Astrocyte (in vitro differentiated cells and primary cell): ENCODE measurements at regions not wholly inside any gene's neighbourhood (a gene's known extent, or its start where the extent isn't known, plus 50 kb on each side); places are given as distances from the start of the nearest gene placed in this dataset.

Experiments used
- DNase-seq: peaks from one replicate; pipeline ENCODE4 v3.0.0-alpha.2; 2010; ENCODE audit warnings: low read depth
- FAIRE-seq: peaks from 2 replicates; lab custom pipeline; 2011; peaks lifted over from hg19 to GRCh38; lab: Jason Lieb, UNC
- H2AFZ ChIP-seq: 2 replicates; pipeline ENCODE4 v1.6.0; 2012; ENCODE audit warnings: low read depth, low read length, inconsistent platforms
- H3K27ac ChIP-seq: 2 replicates; pipeline ENCODE4 v1.5.1; 2011; ENCODE audit warnings: low read depth, low read length, inconsistent platforms
- H3K27me3 ChIP-seq: 2 replicates; pipeline ENCODE4 v1.6.0; 2011; ENCODE audit warnings: low read length, inconsistent platforms; ENCODE audit not compliant: insufficient read depth
- H3K36me3 ChIP-seq: 2 replicates; pipeline ENCODE4 v1.5.1; 2011; ENCODE audit warnings: low read length, inconsistent platforms; ENCODE audit not compliant: insufficient read depth
- H3K4me1 ChIP-seq: 2 replicates; pipeline ENCODE4 v1.5.1; 2011; ENCODE audit warnings: low read length, inconsistent platforms; ENCODE audit not compliant: insufficient read depth
- H3K4me2 ChIP-seq: 2 replicates; pipeline ENCODE4 v1.6.0; 2012; ENCODE audit warnings: low read length, inconsistent platforms
- H3K4me3 ChIP-seq: 2 replicates; pipeline ENCODE4 v1.5.1; 2011; ENCODE audit warnings: low read depth, mild to moderate bottlenecking, low read length, inconsistent platforms; ENCODE audit not compliant: insufficient read depth
- H3K79me2 ChIP-seq: 2 replicates; pipeline ENCODE4 v1.6.0; 2012; ENCODE audit warnings: mild to moderate bottlenecking, low read length, inconsistent platforms; ENCODE audit not compliant: insufficient read depth
- H3K9ac ChIP-seq: 2 replicates; pipeline ENCODE4 v1.6.0; 2012; ENCODE audit warnings: mild to moderate bottlenecking, low read length, inconsistent platforms
- H3K9me3 ChIP-seq: 2 replicates; pipeline ENCODE4 v1.5.1; 2012; ENCODE audit warnings: low read depth, mild to moderate bottlenecking, low read length, inconsistent platforms; ENCODE audit not compliant: insufficient read depth
- H4K20me1 ChIP-seq: 2 replicates; pipeline ENCODE4 v1.6.0; 2012; ENCODE audit warnings: low read length, inconsistent platforms; ENCODE audit not compliant: insufficient read depth
- H3K27ac Mint-ChIP-seq: one replicate; pipeline ENCODE4 v1.8.0; 2021; ENCODE audit warnings: mild to moderate bottlenecking, mixed read lengths; ENCODE audit not compliant: unreplicated experiment
- H3K27me3 Mint-ChIP-seq: one replicate; pipeline ENCODE4 v1.8.0; 2021; ENCODE audit warnings: low read depth, mixed read lengths; ENCODE audit not compliant: unreplicated experiment
- H3K36me3 Mint-ChIP-seq: one replicate; pipeline ENCODE4 v1.8.0; 2021; ENCODE audit warnings: low read depth, mixed read lengths; ENCODE audit not compliant: unreplicated experiment
- H3K4me1 Mint-ChIP-seq: one replicate; pipeline ENCODE4 v1.8.0; 2021; ENCODE audit warnings: low read depth, mixed read lengths; ENCODE audit not compliant: unreplicated experiment
- H3K4me3 Mint-ChIP-seq: one replicate; pipeline ENCODE4 v1.8.0; 2021; ENCODE audit warnings: mild to moderate bottlenecking, moderate library complexity, mixed read lengths; ENCODE audit not compliant: unreplicated experiment
- H3K9me3 Mint-ChIP-seq: one replicate; pipeline ENCODE4 v1.8.0; 2021; ENCODE audit warnings: mild to moderate bottlenecking, mixed read lengths; ENCODE audit not compliant: unreplicated experiment
- EZH2 ChIP-seq: IDR thresholded peaks from 2 replicates; pipeline ENCODE4 v1.6.1; 2012; ENCODE audit warnings: mild to moderate bottlenecking, low read length, inconsistent platforms; ENCODE audit not compliant: insufficient read depth
- TF ChIP-seq, protein P1 (sequence below): IDR thresholded peaks from 2 replicates; pipeline ENCODE4 v1.5.1; 2011; ENCODE audit warnings: low read depth, mild to moderate bottlenecking, inconsistent platforms, low read length, moderate library complexity; ENCODE audit not compliant: insufficient read depth

DNA sequence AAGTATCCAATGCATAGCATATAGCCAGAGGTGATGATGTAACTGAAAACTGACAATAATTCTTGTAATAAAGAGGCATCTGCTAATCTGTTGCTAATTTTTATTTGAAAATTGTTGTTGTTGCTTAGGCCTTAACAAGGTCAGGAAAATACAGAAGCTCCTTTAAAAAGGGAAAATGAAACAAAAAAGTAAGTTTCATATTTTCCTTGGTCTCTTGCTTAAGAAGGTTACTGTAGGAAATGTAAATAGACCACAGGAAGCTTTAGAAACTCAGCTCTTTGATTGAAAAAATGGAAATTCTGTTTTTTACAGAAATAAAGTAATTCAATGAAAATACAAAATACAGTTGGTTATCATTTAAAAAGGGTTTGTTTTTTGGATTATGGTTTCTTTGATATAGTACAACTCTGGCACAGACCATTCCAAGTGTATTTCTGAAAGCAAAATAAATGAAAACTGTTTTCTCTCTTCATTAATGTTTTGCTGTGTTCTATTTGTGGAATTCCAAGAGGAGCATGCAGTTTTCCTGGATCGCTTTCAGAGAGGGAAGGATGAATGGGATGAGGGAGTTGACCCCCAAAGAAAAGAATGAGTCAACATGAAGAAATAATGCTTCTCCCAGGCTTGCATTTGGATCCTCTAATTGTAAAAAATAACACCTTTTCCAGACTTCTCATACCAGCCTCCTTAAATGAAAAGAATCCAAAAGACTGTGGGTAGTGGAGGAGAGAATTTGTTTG lies 398.0 kb upstream of the FAR2 start:
- Histone ChIP-seq H3K27ac (no peak overlapping the region), H3K4me3 (no peak overlapping the region), H3K9ac (no peak overlapping the region), H3K4me2 (no peak overlapping the region), H3K27me3 (no peaks in the 10 kb centered on the region), H2AFZ (no peak overlapping the region), H3K36me3 (no peaks in the 10 kb centered on the region), H3K79me2 (no peaks in the 10 kb centered on the region), H3K4me1 (no peaks in the 10 kb centered on the region), H3K9me3 (no peaks in the 10 kb centered on the region), H4K20me1 (no peaks in the 10 kb centered on the region)
- Mint-ChIP-seq H3K36me3 (peaks cover 2% of the 10 kb centered on the region), H3K9me3 (peaks cover 13% of the 10 kb centered on the region), H3K4me1 (no peaks in the 10 kb centered on the region), H3K4me3 (no peak overlapping the region), H3K27me3 (no peaks in the 10 kb centered on the region), H3K27ac (no peak overlapping the region)
- TF ChIP-seq, protein P1, sequence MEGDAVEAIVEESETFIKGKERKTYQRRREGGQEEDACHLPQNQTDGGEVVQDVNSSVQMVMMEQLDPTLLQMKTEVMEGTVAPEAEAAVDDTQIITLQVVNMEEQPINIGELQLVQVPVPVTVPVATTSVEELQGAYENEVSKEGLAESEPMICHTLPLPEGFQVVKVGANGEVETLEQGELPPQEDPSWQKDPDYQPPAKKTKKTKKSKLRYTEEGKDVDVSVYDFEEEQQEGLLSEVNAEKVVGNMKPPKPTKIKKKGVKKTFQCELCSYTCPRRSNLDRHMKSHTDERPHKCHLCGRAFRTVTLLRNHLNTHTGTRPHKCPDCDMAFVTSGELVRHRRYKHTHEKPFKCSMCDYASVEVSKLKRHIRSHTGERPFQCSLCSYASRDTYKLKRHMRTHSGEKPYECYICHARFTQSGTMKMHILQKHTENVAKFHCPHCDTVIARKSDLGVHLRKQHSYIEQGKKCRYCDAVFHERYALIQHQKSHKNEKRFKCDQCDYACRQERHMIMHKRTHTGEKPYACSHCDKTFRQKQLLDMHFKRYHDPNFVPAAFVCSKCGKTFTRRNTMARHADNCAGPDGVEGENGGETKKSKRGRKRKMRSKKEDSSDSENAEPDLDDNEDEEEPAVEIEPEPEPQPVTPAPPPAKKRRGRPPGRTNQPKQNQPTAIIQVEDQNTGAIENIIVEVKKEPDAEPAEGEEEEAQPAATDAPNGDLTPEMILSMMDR = no peak
- TF ChIP-seq EZH2 = no peak
- DNase-seq = no peak
- FAIRE-seq = no peak

DNA sequence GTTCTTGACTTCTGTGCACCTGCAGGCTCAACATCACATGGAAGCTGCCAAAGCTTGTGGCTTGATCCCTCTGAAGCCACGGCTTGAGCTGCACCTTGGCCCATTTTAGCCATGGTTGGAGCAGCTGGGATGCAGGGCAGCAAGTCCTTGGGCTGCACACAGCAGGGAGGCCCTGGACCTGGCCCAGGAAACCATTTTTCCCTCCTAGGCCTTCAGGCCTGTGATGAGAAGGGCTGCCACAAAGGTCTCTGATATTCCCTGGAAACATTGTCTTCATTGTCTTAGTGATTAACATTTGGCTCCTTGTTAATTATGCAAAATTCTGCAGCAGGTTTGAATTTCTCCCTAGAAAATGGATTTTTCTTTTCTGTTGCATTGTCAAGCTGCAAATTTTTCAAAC lies 394.1 kb upstream of the FAR2 start:
- no peaks in the 10 kb centered on the region for H3K9me3 ChIP-seq
- H3K9ac ChIP-seq = no peak overlapping the region
- peaks cover 7% of the 10 kb centered on the region for H3K4me1 Mint-ChIP-seq
- H3K4me3 Mint-ChIP-seq = no peak overlapping the region
- H3K4me2 ChIP-seq = no peak overlapping the region
- H3K27ac Mint-ChIP-seq = no peak overlapping the region
- no peaks in the 10 kb centered on the region for H3K27me3 ChIP-seq
- TF ChIP-seq EZH2 = no peak
- TF ChIP-seq, protein P1 = no peak
- no peak for DNase-seq
- H3K27ac ChIP-seq = no peak overlapping the region
- FAIRE-seq = no peak
- no peaks in the 10 kb centered on the region for H3K27me3 Mint-ChIP-seq
- H4K20me1 ChIP-seq = no peaks in the 10 kb centered on the region
- no peaks in the 10 kb centered on the region for H3K79me2 ChIP-seq
- H3K4me1 ChIP-seq = no peaks in the 10 kb centered on the region
- peaks cover 13% of the 10 kb centered on the region for H3K9me3 Mint-ChIP-seq
- peaks cover 2% of the 10 kb centered on the region for H3K36me3 Mint-ChIP-seq
- no peaks in the 10 kb centered on the region for H3K36me3 ChIP-seq
- no peak overlapping the region for H2AFZ ChIP-seq
- H3K4me3 ChIP-seq = no peak overlapping the region

DNA sequence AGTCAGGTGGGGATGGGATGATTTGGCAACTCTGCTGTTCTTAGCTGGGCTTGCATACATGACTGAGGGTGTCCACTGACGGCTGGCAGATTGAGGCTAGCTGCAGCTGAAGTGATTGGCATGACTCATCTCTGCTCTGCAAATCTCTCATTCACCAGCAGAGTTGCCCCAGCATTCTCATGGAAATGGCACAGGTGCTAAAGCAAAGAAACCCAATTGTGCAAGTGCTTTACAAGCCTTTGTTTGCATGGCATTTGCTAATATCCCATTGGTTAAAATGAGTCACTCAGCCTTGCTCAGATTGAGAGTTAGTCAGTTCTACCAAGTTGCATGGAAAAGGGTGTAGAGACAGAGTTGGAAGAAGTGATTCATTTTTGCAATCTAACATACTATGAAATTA lies 389.7 kb upstream of the FAR2 start:
- H3K27ac ChIP-seq = no peak overlapping the region

More for the DNA sequence above, 389.7 kb upstream of the FAR2 start:
- no peak overlapping the region for H3K4me2 ChIP-seq
- H4K20me1 ChIP-seq = no peaks in the 10 kb centered on the region
- peaks cover 2% of the 10 kb centered on the region for H3K36me3 Mint-ChIP-seq
- DNase-seq = peak; percentile 34
- no peak overlapping the region for H3K27ac Mint-ChIP-seq
- no peaks in the 10 kb centered on the region for H3K79me2 ChIP-seq
- FAIRE-seq = no peak
- H3K4me1 Mint-ChIP-seq = peaks cover 7% of the 10 kb centered on the region
- H3K4me3 ChIP-seq = no peak overlapping the region
- H3K27me3 ChIP-seq = no peaks in the 10 kb centered on the region
- TF ChIP-seq EZH2 = no peak
- TF ChIP-seq, protein P1 = no peak
- no peaks in the 10 kb centered on the region for H3K36me3 ChIP-seq
- no peaks in the 10 kb centered on the region for H3K9me3 ChIP-seq
- H3K9ac ChIP-seq = no peak overlapping the region
- no peaks in the 10 kb centered on the region for H3K4me1 ChIP-seq
- H3K4me3 Mint-ChIP-seq = no peak overlapping the region
- H3K27me3 Mint-ChIP-seq = no peaks in the 10 kb centered on the region
- H3K9me3 Mint-ChIP-seq = peaks cover 9% of the 10 kb centered on the region
- H2AFZ ChIP-seq = no peak overlapping the region
